ENCODE measurements at regions not wholly inside any gene's neighbourhood (a gene's known extent, or its start where the extent isn't known, plus 50 kb on each side); places are given as distances from the start of the nearest gene placed in this dataset.

DNA sequence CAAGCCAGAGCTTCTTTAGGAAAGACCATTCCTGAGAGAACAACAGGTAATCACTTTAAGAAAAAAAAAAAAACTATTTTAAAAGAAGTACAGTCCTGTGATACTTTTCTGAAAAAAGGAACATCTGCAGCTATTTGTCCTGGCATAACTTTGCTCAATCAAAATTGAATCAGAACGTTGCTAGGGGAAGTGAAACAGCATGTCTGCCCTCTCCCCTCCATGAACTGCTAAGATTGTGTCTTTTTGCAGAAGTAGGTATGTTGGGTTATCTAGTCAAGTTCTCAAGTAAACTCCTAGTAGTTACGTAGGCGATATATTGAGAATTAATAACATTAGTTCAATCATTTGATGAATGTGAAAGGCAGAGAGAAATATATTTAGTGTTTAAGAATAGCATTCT lies 1013.3 kb downstream of the TUSC7 start:
- H3K23me2 ChIP-seq (ENCODE audit: low read depth, low read length): no peaks in the 10 kb centered on the region; the same call in 1 of the 2 replicates
- no peaks in the 10 kb centered on the region for H3K79me2 ChIP-seq (ENCODE audit: control insufficient read depth in 1 of 2, insufficient read depth in 2 of 2, low read length in 2 of 2)
- no peak overlapping the region for H2AK5ac ChIP-seq (ENCODE audit: low read depth, low read length)
- H3K9ac ChIP-seq (replicated peaks in 1 of 4; ENCODE audit: extremely low read depth in 1 of 4, low read depth in 3 of 4, low read length in 3 of 4): no peak overlapping the region
- H3K4me1 ChIP-seq (replicated peaks in 1 of 4; ENCODE audit: control insufficient read depth in 3 of 4, insufficient read depth in 4 of 4, low read length in 3 of 4): peaks cover 0 to 3% (median 0%) of the 10 kb centered on the region in 4 experiments; a peak in 1 of 7 replicates
- H4K5ac ChIP-seq (ENCODE audit: insufficient read length, low read depth, low read length): no peak overlapping the region
- FAIRE-seq: no peak
- H3K4ac ChIP-seq (replicated peaks; ENCODE audit: insufficient read length, low read depth, low read length): no peak overlapping the region
- ChIA-PET CTCF (ENCODE audit: partially characterized antibody) (interaction anchor here (1.4 kb wide), 1 partner anchor 34 kb away, joined by 3 read pairs; no protein-coding TSS in a partner anchor), POLR2A (ENCODE audit: partially characterized antibody) (no interaction called here)
- no peak overlapping the region for H3K18ac ChIP-seq (ENCODE audit: extremely low read depth, low read length)
- H3K4me3 ChIP-seq (ENCODE audit: extremely low read depth in 1 of 4, insufficient read depth in 2 of 4, low read depth in 3 of 4, low read length in 4 of 4): no peak overlapping the region
- no peak overlapping the region for H3K56ac ChIP-seq (replicated peaks; ENCODE audit: insufficient read length, low read depth, low read length)
- no peak overlapping the region for H2BK15ac ChIP-seq (ENCODE audit: low read length)
- no peaks in the 10 kb centered on the region for H3K9me3 ChIP-seq (ENCODE audit: insufficient read depth in 2 of 2, low read depth in 1 of 2, low read length in 1 of 2)
- H2BK120ac ChIP-seq (replicated peaks; ENCODE audit: low read depth, low read length): no peak overlapping the region
- no peak overlapping the region for H2BK5ac ChIP-seq (ENCODE audit: low read depth, low read length)
- no peak overlapping the region for H2AFZ ChIP-seq (ENCODE audit: low read length)
- H3K4me2 ChIP-seq (ENCODE audit: insufficient read depth in 1 of 2, low read depth in 2 of 2, low read length in 2 of 2): no peak overlapping the region
- no peak overlapping the region for H4K91ac ChIP-seq (replicated peaks; ENCODE audit: insufficient read length, low read length)
- no peaks in the 10 kb centered on the region for H3K79me1 ChIP-seq (ENCODE audit: low read depth, low read length)
- H3K27me3 ChIP-seq (replicated peaks in 1 of 4; ENCODE audit: control insufficient read depth in 3 of 4, extremely low read depth in 1 of 4, insufficient read depth in 3 of 4, low read length in 3 of 4): no peaks in the 10 kb centered on the region
- no peak for DNase-seq (ENCODE audit: low read depth in 1 of 2, low spot score in 2 of 2)
- H4K8ac ChIP-seq (ENCODE audit: extremely low read depth, insufficient read depth, low read length): no peak overlapping the region
- H3K27ac ChIP-seq (ENCODE audit: low read depth, low read length): no peak overlapping the region
- WGBS, 2 experiments (ENCODE audit: extremely low coverage in 1 of 2, insufficient coverage in 1 of 2, insufficient read length in 1 of 2, insufficient replicate concordance in 2 of 2, low coverage in 1 of 2, low lambda C conversion rate in 2 of 2, missing lambda C conversion rate in 1 of 2): 88% methylated on average over 3 of the region's 3 CpGs; no CpG with 5 or more reads in 1 of the 2 experiments
- H4K20me1 ChIP-seq (replicated peaks in 1 of 2; ENCODE audit: control insufficient read depth in 1 of 2, insufficient read depth in 2 of 2, low read length in 2 of 2): no peaks in the 10 kb centered on the region
- H2BK12ac ChIP-seq (ENCODE audit: low read depth, low read length): no peak overlapping the region
- H3K36me3 ChIP-seq (ENCODE audit: control insufficient read depth in 2 of 4, insufficient read depth in 4 of 4, low read length in 3 of 4): no peaks in the 10 kb centered on the region
- H3K14ac ChIP-seq (ENCODE audit: insufficient read length): no peak overlapping the region
- H3K23ac ChIP-seq (ENCODE audit: insufficient read length): no peak overlapping the region
- no peak overlapping the region for H2BK20ac ChIP-seq (ENCODE audit: low read length)
- TF ChIP-seq POLR2AphosphoS5 (IDR thresholded peaks at IDR 0.05; ENCODE audit: low read depth, low read length) (no peak), SP4 (IDR thresholded peaks at IDR 0.05; ENCODE audit: low read length) (no peak), TCF12 (IDR thresholded peaks at IDR 0.05; ENCODE audit: low read depth, low read length) (no peak), TAF1 (IDR thresholded peaks at IDR 0.05; ENCODE audit: low read depth, low read length) (no peak), NANOG (IDR thresholded peaks at IDR 0.05; ENCODE audit: insufficient read depth, low read depth, low read length, poor library complexity, severe bottlenecking) (no peak), RAD21 (IDR thresholded peaks at IDR 0.05 in 1 of 2, conservative IDR thresholded peaks at IDR 0.05 in 1 of 2; ENCODE audit: low read depth in 2 of 2, low read length in 2 of 2) (no peak), SIX5 (IDR thresholded peaks at IDR 0.05; ENCODE audit: low read depth, low read length) (no peak), RFX5 (IDR thresholded peaks at IDR 0.05; ENCODE audit: borderline replicate concordance, low read depth, low read length) (no peak), HDAC2 (IDR thresholded peaks at IDR 0.05; ENCODE audit: borderline replicate concordance in 1 of 2, low read depth in 2 of 2, low read length in 2 of 2) (no peak), CHD2 (IDR thresholded peaks at IDR 0.05; ENCODE audit: low read length) (no peak), SP1 (IDR thresholded peaks at IDR 0.05; ENCODE audit: low read depth, low read length) (no peak), POLR2A (IDR thresholded peaks at IDR 0.05; ENCODE audit: control extremely low read depth in 1 of 2, low read depth in 2 of 2, low read length in 2 of 2) (no peak), HDAC6 (IDR thresholded peaks at IDR 0.05; ENCODE audit: low read depth, low read length) (no peak)
- TF ChIP-seq, protein P1, sequence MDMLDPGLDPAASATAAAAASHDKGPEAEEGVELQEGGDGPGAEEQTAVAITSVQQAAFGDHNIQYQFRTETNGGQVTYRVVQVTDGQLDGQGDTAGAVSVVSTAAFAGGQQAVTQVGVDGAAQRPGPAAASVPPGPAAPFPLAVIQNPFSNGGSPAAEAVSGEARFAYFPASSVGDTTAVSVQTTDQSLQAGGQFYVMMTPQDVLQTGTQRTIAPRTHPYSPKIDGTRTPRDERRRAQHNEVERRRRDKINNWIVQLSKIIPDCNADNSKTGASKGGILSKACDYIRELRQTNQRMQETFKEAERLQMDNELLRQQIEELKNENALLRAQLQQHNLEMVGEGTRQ (IDR thresholded peaks at IDR 0.05; ENCODE audit: low read length): no peak
